Natural killer cell (primary cell): ENCODE measurements at regions not wholly inside any gene's neighbourhood (a gene's known extent, or its start where the extent isn't known, plus 50 kb on each side); places are given as distances from the start of the nearest gene placed in this dataset.

Experiments
- ATAC-seq, 3 donors: fragments of 150-1000 bp in 2 of 3; fragments of 200-7000 bp in 1 of 3; cut with Tn5 transposase; 1 replicate in 1 of 3; 2 replicates in 2 of 3; pipeline ENCODE4 v1.10.0; 2021; ENCODE audit warnings: mild to moderate bottlenecking in 2 of 3, moderate library complexity in 2 of 3
- DNase-seq, 2 donors: peaks; one replicate each; pipeline versions ENCODE4 v3.0.0 to v3.0.0-alpha.2; 2013 to 2021; ENCODE audit warnings: mixed read lengths in 1 of 2
- H3K27ac ChIP-seq: one replicate; pipeline ENCODE4 v1.5.1; 2013; ENCODE audit warnings: mild to moderate bottlenecking, low read length
- H3K27me3 ChIP-seq: one replicate; pipeline ENCODE4 v1.6.1; 2013; ENCODE audit warnings: low read length; ENCODE audit not compliant: control insufficient read depth, insufficient read depth
- H3K36me3 ChIP-seq: one replicate; pipeline ENCODE4 v1.6.1; 2013; ENCODE audit warnings: low read length; ENCODE audit not compliant: control insufficient read depth, insufficient read depth
- H3K4me1 ChIP-seq: one replicate; pipeline ENCODE4 v1.6.1; 2013; ENCODE audit warnings: low read length; ENCODE audit not compliant: control insufficient read depth, insufficient read depth
- H3K4me3 ChIP-seq: one replicate; pipeline ENCODE4 v1.5.1; 2013; ENCODE audit warnings: low read length
- H3K9me3 ChIP-seq: one replicate; pipeline ENCODE4 v1.6.1; 2013; ENCODE audit warnings: low read length; ENCODE audit not compliant: control insufficient read depth, insufficient read depth
- H3K27ac Mint-ChIP-seq, 2 donors: one replicate each; pipeline ENCODE4 v1.8.0; 2022; ENCODE audit warnings: mild to moderate bottlenecking in 2 of 2, mixed read lengths in 2 of 2, moderate library complexity in 1 of 2
- H3K27me3 Mint-ChIP-seq, 2 donors: one replicate each; pipeline ENCODE4 v1.8.0; 2022; ENCODE audit warnings: low read depth in 2 of 2, mixed read lengths in 2 of 2
- H3K36me3 Mint-ChIP-seq: one replicate; pipeline ENCODE4 v1.8.0; 2022; ENCODE audit warnings: mixed read lengths
- H3K4me1 Mint-ChIP-seq, 2 donors: one replicate each; pipeline ENCODE4 v1.8.0; 2022; ENCODE audit warnings: mixed read lengths in 2 of 2
- H3K4me3 Mint-ChIP-seq: one replicate; pipeline ENCODE4 v1.8.0; 2022; ENCODE audit warnings: mild to moderate bottlenecking, moderate library complexity, mixed read lengths
- H3K9me3 Mint-ChIP-seq, 2 donors: one replicate each; pipeline ENCODE4 v1.8.0; 2022; ENCODE audit warnings: mixed read lengths in 2 of 2
- CTCF ChIP-seq: fragments of 200-600 bp; IDR thresholded peaks from one replicate; pipeline ENCODE4 v1.8.0; 2022; ENCODE audit warnings: antibody characterized with exemption
- WGBS: methylation state at CpG from one replicate; pipeline ENCODE4 v1.1.7; 2013; ENCODE audit warnings: missing lambda C conversion rate; ENCODE audit not compliant: insufficient coverage; 5-methylcytosine and 5-hydroxymethylcytosine counted together
- intact Hi-C: fragments of 100-400 bp; cut with micrococcal nuclease; formaldehyde crosslinking; loops from one replicate; pipeline ENCODE4 v1.14.2; 2022

- intact Hi-C loops, result no loop called here
- WGBS, result no CpG with 5 or more reads among the region's 1 CpG
- no peak for TF ChIP-seq CTCF
These were observed 197.0 kb downstream of the CCER1 start for GRCh38 chr12:90757957-90758356.

GRCh38 chr12:90745211-90745610 lies 209.8 kb downstream of the CCER1 start:
- no peaks in the 10 kb centered on the region for H3K27me3 ChIP-seq
- Mint-ChIP-seq H3K4me3 (no peak overlapping the region), H3K27me3 (no peaks in the 10 kb centered on the region), H3K27ac (no peak overlapping the region), H3K4me1 (no peaks in the 10 kb centered on the region), H3K36me3 (no peaks in the 10 kb centered on the region), H3K9me3 (peaks cover 9 to 10% of the 10 kb centered on the region in 2 donors)
- no peak overlapping the region for H3K4me3 ChIP-seq
- no peak for ATAC-seq
- no peak for TF ChIP-seq CTCF
- no peak for DNase-seq
- no peaks in the 10 kb centered on the region for H3K36me3 ChIP-seq
- H3K27ac ChIP-seq, result no peak overlapping the region
- H3K4me1 ChIP-seq, result no peaks in the 10 kb centered on the region
- no CpG with 5 or more reads among the region's 1 CpG for WGBS
- peaks cover 4% of the 10 kb centered on the region for H3K9me3 ChIP-seq
- intact Hi-C loops, result no loop called here

More at GRCh38 chr12:90757957-90758356, 197.0 kb downstream of the CCER1 start:
- H3K27ac ChIP-seq, result no peak overlapping the region
- H3K4me3 ChIP-seq, result no peak overlapping the region
- Mint-ChIP-seq H3K4me3 (no peak overlapping the region), H3K27me3 (no peaks in the 10 kb centered on the region), H3K27ac (no peak overlapping the region), H3K9me3 (peaks cover 5 to 12% of the 10 kb centered on the region in 2 donors), H3K4me1 (no peaks in the 10 kb centered on the region), H3K36me3 (no peaks in the 10 kb centered on the region)
- DNase-seq (no peak), ATAC-seq (no peak)
- H3K9me3 ChIP-seq, result no peaks in the 10 kb centered on the region
- H3K27me3 ChIP-seq, result no peaks in the 10 kb centered on the region
- no peaks in the 10 kb centered on the region for H3K4me1 ChIP-seq
- no peaks in the 10 kb centered on the region for H3K36me3 ChIP-seq

GRCh38 chr12:90741611-90742010 lies 213.4 kb downstream of the CCER1 start:
- DNase-seq (no peak), ATAC-seq (no peak)
- Histone ChIP-seq H3K36me3 (no peaks in the 10 kb centered on the region), H3K27ac (no peak overlapping the region), H3K4me3 (no peak overlapping the region), H3K27me3 (no peaks in the 10 kb centered on the region), H3K4me1 (no peaks in the 10 kb centered on the region), H3K9me3 (peaks cover under 1% of the 10 kb centered on the region)
- H3K27ac Mint-ChIP-seq, result no peak overlapping the region
- no peaks in the 10 kb centered on the region for H3K27me3 Mint-ChIP-seq
- no peaks in the 10 kb centered on the region for H3K4me1 Mint-ChIP-seq
- H3K9me3 Mint-ChIP-seq, result peaks cover 7 to 11% of the 10 kb centered on the region in 2 donors
- TF ChIP-seq CTCF, result no peak
- intact Hi-C loops, result no loop called here
- WGBS, result 100% methylated on average over 3 of the region's 4 CpGs
- H3K4me3 Mint-ChIP-seq, result no peak overlapping the region
- no peaks in the 10 kb centered on the region for H3K36me3 Mint-ChIP-seq

GRCh38 chr12:90729736-90730135 lies 225.2 kb downstream of the CCER1 start:
- ATAC-seq (no peak), DNase-seq (no peak)
- Mint-ChIP-seq H3K36me3 (no peaks in the 10 kb centered on the region), H3K9me3 (peaks cover 18 to 19% of the 10 kb centered on the region in 2 donors), H3K4me1 (no peaks in the 10 kb centered on the region), H3K27ac (no peak overlapping the region), H3K27me3 (no peaks in the 10 kb centered on the region), H3K4me3 (no peak overlapping the region)
- no peaks in the 10 kb centered on the region for H3K27me3 ChIP-seq
- H3K36me3 ChIP-seq, result no peaks in the 10 kb centered on the region
- TF ChIP-seq CTCF, result no peak
- intact Hi-C loops, result no loop called here
- H3K27ac ChIP-seq, result no peak overlapping the region
- WGBS, result 86% methylated on average over 3 of the region's 4 CpGs
- H3K4me1 ChIP-seq, result no peaks in the 10 kb centered on the region
- H3K4me3 ChIP-seq, result no peak overlapping the region
- peaks cover 3% of the 10 kb centered on the region for H3K9me3 ChIP-seq
